ENCODE measurements at regions not wholly inside any gene's neighbourhood (a gene's known extent, or its start where the extent isn't known, plus 50 kb on each side); places are given as distances from the start of the nearest gene placed in this dataset.

- 72% methylated on average over 1 of the region's 1 CpG for WGBS (ENCODE audit: low lambda C conversion rate, missing lambda C conversion rate)
- H3K27me3 ChIP-seq: no peaks in the 10 kb centered on the region
- no peaks in the 10 kb centered on the region for H3K79me2 ChIP-seq
- no peaks in the 10 kb centered on the region for H3K9me2 ChIP-seq (replicated peaks; ENCODE audit: insufficient read depth)
- no peak for DNase-seq (ENCODE audit: low spot score)
- no peaks in the 10 kb centered on the region for H3K4me1 ChIP-seq (ENCODE audit: insufficient read depth)
- no peak overlapping the region for H3K4me2 ChIP-seq
- H3K27ac ChIP-seq: no peak overlapping the region
- H3K4me3 ChIP-seq: no peak overlapping the region
- no peaks in the 10 kb centered on the region for H3K9me3 ChIP-seq (ENCODE audit: low read depth)
- H4K20me1 ChIP-seq (ENCODE audit: insufficient read depth, poor library complexity, severe bottlenecking): no peaks in the 10 kb centered on the region
- TF ChIP-seq EZH2phosphoT487 (IDR thresholded peaks at IDR 0.05; ENCODE audit: low read depth, severe bottlenecking, unreplicated experiment): no peak
- no peak for TF ChIP-seq EZH2 (IDR thresholded peaks at IDR 0.05; ENCODE audit: borderline replicate concordance)
- TF ChIP-seq CTCF (IDR thresholded peaks at IDR 0.05; ENCODE audit: poor library complexity): no peak
- no peaks in the 10 kb centered on the region for H3K36me3 ChIP-seq (replicated peaks; ENCODE audit: insufficient read depth, low read depth)
- H2AFZ ChIP-seq: no peak overlapping the region
Measured at GRCh38 chr2:126378176-126378575, 277.8 kb upstream of the GYPC start.

GRCh38 chr2:126381091-126381490, 274.9 kb upstream of the GYPC start:
- no peaks in the 10 kb centered on the region for H4K20me1 ChIP-seq (ENCODE audit: insufficient read depth, poor library complexity, severe bottlenecking)
- H3K79me2 ChIP-seq: no peaks in the 10 kb centered on the region
- H3K9me2 ChIP-seq (replicated peaks; ENCODE audit: insufficient read depth): no peaks in the 10 kb centered on the region
- WGBS (ENCODE audit: low lambda C conversion rate, missing lambda C conversion rate): 90% methylated on average over 8 of the region's 8 CpGs
- H2AFZ ChIP-seq: no peak overlapping the region
- H3K27ac ChIP-seq: no peak overlapping the region
- no peak for DNase-seq (ENCODE audit: low spot score)
- H3K4me3 ChIP-seq: no peak overlapping the region
- no peaks in the 10 kb centered on the region for H3K4me1 ChIP-seq (ENCODE audit: insufficient read depth)
- H3K9me3 ChIP-seq (ENCODE audit: low read depth): no peaks in the 10 kb centered on the region
- TF ChIP-seq EZH2 (IDR thresholded peaks at IDR 0.05; ENCODE audit: borderline replicate concordance) (no peak), CTCF (IDR thresholded peaks at IDR 0.05; ENCODE audit: poor library complexity) (no peak), EZH2phosphoT487 (IDR thresholded peaks at IDR 0.05; ENCODE audit: low read depth, severe bottlenecking, unreplicated experiment) (no peak)
- H3K4me2 ChIP-seq: no peak overlapping the region
- no peaks in the 10 kb centered on the region for H3K36me3 ChIP-seq (replicated peaks; ENCODE audit: insufficient read depth, low read depth)
- H3K27me3 ChIP-seq: no peaks in the 10 kb centered on the region

- Histone ChIP-seq H3K4me1 (ENCODE audit: insufficient read depth) (no peaks in the 10 kb centered on the region), H2AFZ (no peak overlapping the region)
- DNase-seq (ENCODE audit: low spot score): no peak
Measured at GRCh38 chr2:126382998-126383397, 273.0 kb upstream of the GYPC start.

More at GRCh38 chr2:126382998-126383397, 273.0 kb upstream of the GYPC start:
- H3K27ac ChIP-seq: no peak overlapping the region
- no peaks in the 10 kb centered on the region for H4K20me1 ChIP-seq (ENCODE audit: insufficient read depth, poor library complexity, severe bottlenecking)
- WGBS (ENCODE audit: low lambda C conversion rate, missing lambda C conversion rate): 87% methylated on average over 5 of the region's 5 CpGs
- no peak for TF ChIP-seq EZH2phosphoT487 (IDR thresholded peaks at IDR 0.05; ENCODE audit: low read depth, severe bottlenecking, unreplicated experiment)
- TF ChIP-seq EZH2 (IDR thresholded peaks at IDR 0.05; ENCODE audit: borderline replicate concordance): no peak
- TF ChIP-seq CTCF (IDR thresholded peaks at IDR 0.05; ENCODE audit: poor library complexity): no peak
- no peaks in the 10 kb centered on the region for H3K79me2 ChIP-seq
- no peak overlapping the region for H3K4me2 ChIP-seq
- H3K9me3 ChIP-seq (ENCODE audit: low read depth): no peaks in the 10 kb centered on the region
- no peaks in the 10 kb centered on the region for H3K36me3 ChIP-seq (replicated peaks; ENCODE audit: insufficient read depth, low read depth)
- no peaks in the 10 kb centered on the region for H3K9me2 ChIP-seq (replicated peaks; ENCODE audit: insufficient read depth)
- no peaks in the 10 kb centered on the region for H3K27me3 ChIP-seq
- no peak overlapping the region for H3K4me3 ChIP-seq
